Right forelimb (tissue), 1 donor: ENCODE measurements at regions not wholly inside any gene's neighbourhood (a gene's known extent, or its start where the extent isn't known, plus 50 kb on each side); places are given as distances from the start of the nearest gene placed in this dataset.
"Not testable (repeated sequence)": the region's sequence is repeated elsewhere in the genome, so short reads cannot be mapped to it uniquely, and the experiment has no call there.

Experiments used
- DNase-seq: peaks from one replicate; pipeline ENCODE4 v3.0.0-alpha.2; 2018

DNA sequence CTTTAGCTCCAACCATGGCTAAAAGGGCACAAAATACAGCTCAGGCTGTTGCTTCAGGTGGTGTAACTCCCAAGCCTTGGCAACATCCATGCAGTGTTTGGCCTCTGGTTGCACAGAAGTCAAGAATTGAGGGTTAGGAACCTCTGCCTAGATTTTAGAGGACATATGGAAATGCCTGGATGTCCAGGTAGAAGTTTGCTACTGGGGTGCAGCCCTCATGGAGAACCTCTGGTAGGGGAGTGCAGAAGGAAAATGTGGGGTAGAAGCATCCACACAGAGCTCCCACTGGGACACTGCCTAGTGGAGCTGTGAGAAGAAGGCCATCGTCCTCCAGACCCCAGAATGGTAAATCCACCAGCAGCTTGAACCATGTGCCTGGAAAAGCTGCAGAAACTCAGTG lies 1453.8 kb upstream of the EYS start:
- DNase-seq: no peak

DNA sequence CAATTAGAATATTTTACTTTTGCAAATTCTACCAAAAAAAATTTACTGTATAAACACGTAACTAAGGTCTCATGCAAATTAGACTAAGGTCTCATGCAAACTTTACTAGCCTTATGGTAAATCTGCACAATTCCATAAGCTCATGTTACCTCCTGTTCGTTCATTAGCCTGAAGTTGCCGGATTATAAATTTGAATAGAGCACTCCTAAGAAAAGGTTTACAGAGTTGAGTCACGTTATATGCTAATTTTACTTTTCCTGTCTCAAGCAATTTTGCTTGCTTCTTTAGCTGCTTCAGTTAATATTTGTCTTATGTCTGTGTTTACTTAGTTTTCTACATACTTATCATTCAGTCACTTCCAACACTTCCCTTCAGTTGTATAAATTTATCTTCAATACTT lies 1434.0 kb upstream of the EYS start:
- DNase-seq: no peak

DNA sequence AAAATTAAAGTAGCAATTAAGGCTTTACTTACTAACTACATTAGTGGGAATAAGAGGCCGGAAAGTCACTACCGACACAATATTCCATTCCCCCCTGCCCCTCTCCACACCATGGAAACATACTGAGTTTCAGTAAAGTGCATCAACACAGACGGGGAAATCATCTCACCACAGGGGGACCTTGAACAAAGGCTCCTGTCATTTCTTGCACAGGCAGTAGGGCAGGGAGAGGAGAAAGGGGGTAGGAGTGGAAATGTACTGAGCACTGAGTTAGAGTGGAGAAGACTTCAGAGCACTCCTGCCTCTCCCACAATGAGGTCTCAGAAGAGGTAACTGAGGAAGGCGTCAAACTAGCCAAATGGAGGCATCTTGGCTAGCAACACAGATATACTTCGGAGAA lies 1426.9 kb upstream of the EYS start:
- DNase-seq: no peak

DNA sequence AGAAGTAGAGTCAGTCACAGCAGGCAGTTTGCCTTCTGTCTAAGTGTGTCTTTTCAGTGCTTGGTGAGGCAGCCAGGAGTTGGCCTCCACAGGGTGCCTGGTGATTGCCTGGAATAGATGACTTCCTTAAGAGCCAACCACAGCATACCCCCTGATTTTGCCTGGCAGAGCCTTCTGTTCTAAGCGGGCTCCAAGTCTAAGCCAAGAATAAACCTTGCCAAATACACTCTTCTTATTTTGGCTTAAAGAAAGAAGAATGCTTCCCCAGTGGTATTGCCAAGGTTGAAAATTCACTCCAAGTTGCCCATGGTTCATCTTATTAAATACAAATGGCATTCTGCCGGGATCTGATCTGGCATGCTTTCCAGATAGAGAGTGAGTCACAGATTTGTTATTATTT lies 1424.8 kb upstream of the EYS start:
- no peak for DNase-seq

DNA sequence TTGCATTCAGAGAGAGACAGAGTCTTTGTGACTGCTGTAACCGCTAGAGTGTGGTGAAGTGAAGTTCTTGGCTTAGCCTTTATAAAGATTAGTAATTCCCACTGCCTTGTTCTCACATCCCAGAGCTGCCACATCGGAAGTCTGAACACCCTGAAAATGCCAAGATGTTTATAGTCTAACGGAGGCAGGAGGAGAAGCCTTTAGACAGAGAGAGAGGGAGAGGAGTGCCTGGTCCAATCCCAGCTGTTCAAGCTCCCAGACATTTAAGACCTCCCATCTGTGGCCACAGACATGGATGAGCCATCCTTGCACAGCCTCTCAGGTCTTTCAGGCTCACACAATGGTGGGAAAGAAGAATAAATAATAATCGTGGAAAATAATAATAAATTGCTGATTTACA lies 1422.8 kb upstream of the EYS start:
- no peak for DNase-seq

DNA sequence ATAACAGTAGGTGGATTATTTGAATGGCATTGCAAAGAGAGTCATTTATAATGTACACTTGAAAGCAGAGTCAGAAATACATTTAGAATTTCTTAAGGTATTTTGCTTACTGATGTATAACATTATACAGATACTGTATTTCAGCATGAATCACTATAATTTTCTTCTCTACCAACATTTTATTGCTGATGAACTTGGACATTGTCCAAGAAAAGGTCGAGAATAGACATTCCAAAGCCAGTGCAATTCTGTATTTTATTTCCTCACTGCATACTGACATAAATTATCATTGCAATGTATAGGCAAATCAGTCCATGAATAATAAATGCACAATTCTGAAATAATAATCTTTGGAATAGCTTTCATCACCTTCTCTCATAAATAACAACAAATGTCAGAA lies 1420.0 kb upstream of the EYS start:
- no peak for DNase-seq

DNA sequence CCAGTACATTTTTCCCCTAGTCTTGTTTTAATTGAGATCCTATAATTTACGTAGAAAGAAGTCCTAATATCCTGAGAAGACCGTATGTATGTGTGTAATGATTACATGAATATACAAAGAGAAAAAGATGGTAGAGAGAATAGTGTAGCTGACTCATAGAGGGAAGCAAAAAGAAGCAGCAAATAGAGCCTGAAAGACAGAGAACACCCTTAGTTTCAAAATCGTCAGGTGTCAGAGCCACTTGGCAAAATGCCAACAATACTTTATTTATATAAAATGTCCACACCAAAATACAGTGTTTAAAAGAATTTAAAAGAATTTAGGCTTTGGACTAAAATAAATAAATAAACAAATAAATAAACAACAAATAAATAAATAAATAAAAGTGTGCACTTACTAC lies 1414.1 kb upstream of the EYS start:
- no peak for DNase-seq

DNA sequence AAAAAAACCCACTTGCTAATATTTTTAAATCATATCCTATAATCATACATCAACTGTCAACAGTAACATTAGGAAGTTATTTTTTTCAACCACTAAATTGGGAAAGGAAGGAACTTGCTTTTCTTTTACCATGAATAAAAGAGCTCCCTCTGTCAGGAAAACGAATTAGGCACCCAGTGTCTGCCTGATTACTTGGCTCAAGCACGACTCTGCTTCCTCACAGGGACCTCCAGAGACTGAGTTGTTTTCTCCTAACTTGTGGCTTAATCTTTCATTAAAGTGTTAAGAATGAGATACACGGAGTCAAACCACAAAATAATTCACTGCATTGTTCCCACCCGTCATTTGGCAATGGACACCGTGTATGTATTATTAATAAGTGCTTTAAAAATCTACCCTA lies 1405.1 kb upstream of the EYS start:
- DNase-seq: no peak

DNA sequence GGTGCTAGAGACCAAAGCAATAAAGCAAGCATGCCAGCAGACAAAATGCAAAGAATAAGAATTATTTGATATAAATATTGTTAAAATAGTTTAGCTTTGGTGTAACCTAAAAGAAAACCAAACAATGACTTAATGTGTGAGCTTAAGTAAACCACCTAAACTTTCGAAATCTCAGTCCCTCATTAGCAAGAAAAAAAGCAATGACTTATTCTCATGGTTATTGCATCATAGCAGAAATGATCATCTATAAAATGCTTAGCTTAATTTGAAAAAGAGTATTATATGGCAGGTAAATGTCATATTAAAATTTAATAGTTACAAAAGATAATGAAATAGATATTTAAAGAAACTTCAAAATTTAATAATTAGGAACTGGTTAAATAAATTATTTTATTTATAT lies 1395.7 kb upstream of the EYS start:
- DNase-seq: no peak

DNA sequence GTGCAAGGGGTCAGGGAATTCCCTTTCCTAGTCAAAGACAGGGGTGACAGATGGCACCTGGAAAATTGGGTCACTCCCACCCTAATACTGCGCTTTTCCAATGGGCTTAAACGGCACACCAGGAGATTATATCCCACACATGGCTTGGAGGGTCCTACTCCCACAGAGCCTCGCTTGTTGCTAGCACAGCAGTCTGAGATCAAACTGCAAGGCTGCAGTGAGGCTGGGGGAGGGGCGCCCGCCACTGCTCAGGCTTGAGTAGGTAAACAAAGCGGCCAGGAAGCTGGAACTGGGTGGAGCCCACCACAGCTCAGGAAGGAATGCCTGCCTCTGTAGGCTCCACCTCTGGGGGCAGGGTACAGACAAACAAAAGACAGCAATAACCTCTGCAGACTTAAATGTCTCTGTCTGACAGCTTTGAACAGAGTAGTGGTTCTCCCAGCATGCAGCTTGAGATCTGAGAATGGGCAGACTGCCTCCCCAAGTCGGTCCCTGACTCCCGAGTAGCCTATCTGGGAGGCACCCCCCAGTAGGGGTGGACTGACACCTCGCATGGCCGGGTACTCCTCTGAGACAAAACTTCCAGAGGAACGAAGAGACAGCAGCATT lies 1388.7 kb upstream of the EYS start:
- not testable (repeated sequence) for DNase-seq

DNA sequence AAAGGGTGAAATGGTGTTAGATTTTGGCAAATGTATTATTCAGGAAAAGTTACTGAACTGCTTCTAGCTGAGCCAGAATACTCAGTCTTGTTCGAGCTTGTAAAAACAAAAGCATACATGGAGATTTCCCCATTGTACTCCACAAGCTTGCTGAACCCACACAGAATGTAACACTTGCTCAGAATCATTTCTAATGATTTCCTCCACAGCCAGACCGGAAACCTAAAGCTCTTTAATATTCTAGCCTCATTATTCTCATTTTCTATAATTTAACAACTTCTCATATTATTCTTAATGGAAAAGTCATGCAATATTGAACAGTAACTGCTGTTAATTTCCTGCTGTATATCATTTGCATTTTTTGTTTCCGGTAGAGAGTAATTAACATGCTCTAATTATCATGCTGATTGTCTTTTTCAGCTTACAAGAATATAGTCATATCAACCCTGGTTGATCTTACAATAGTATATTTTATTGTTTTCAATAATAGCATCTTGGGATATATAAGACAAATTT lies 1387.5 kb upstream of the EYS start:
- DNase-seq: no peak

DNA sequence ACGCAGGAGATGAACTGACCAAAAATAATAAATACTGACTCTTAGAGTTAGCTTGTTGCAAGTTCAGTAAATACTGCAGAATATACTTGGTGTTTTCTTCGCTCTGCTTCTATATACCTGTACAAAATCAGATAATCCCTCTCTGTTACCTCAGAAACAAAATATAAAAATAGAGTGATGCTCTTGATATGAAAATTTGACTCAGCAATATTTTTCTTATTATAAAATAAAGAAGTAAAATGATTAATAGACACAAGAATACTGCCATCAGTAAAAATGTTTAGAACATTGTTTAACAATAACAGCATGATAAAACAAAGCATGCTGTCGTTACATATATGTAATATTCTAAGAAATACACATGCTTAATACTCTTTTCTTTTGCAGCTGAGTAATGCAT lies 1366.9 kb upstream of the EYS start:
- no peak for DNase-seq

DNA sequence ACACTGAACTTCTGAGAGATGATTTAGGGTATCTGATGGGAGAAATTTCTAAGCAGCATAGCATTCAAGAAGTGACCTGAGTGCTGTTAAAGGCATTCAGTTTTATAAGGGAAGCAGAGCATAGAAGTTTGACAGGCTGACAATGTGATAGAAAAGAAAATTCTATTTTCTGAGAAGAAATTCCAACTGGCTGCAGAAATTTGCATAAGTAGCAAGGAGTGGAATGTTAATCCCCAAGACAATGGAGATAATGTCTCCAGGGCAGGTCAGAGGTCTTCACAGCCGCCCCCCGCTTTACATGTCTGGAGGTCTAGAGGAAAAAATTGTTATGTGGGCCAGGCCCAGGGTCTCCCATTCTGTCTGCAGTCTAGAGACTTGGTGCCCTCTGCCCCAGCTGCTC lies 1361.8 kb upstream of the EYS start:
- DNase-seq: no peak

DNA sequence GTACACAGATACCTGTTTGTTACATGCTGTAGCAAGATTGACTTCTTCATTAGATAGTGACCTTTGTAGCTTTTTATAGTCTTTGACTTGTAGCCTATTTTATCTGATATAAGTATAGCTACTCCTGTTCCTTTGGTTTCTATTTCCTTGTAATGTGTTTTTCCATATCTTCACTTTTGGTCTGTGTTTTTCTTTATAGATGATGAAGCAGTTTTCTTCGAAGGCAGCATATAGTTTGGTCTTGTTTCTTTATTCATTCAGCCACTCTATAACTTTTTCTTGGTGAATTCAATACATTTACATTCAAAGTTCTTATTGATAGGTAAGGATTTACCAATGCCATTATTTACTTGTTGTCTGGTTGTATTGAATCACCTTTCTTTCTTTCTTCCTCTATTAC lies 1357.3 kb upstream of the EYS start:
- DNase-seq: no peak

DNA sequence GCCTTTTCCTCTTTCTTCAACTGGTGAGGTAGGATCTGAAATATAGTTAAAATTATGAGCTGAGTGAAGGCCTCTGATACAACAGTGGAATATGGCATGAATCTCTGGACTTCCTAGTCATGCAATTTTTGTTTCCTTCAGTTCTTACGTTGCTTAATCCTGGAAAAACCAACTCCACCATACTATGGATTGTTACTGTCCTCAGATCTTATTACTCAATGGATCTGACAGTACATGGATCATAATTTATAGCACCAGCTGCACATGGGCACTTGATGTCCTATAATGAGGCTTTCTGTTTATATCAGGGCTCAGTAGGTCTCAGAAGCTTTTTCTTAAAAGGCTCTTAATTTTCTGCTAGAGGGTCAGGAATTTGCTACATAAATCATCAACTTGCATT lies 1341.0 kb upstream of the EYS start:
- DNase-seq: no peak

DNA sequence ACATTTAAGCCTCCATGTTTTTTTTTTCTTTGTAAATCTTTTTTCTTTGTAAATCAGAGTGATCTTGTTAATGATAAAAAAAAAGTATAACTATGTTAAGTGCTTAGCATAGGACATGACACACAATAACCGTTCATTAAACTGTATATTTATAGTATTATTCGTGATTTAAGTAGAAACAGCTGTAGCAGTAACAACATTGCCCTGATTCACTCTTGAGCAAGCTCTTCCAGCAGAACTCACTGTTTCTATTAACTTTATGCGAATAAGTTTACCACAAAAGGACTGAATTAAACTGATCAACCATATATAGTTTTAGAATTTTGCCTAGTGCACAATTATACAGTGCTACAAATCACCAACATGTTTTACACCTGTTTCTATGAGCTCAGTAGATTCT lies 1338.0 kb upstream of the EYS start:
- DNase-seq: no peak

DNA sequence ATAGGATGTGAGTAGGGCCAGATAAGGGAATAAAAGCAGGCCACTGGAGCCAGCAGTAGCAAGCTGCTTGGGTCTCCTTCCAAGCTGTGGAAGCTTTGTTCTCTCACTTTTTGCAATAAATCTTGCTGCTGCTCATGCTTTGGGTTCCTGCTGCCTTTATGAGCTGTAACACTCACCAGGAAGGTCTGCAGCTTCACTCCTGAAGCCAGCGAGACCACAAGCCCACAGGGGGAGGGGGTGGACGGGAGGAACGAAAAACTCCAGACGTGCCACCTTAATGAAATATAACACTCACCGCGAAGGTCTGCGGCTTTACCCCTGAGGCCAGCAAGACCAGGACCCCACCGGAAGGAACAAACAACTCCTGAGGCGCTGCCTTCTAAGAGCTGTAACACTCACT lies 1324.4 kb upstream of the EYS start:
- DNase-seq: no peak

DNA sequence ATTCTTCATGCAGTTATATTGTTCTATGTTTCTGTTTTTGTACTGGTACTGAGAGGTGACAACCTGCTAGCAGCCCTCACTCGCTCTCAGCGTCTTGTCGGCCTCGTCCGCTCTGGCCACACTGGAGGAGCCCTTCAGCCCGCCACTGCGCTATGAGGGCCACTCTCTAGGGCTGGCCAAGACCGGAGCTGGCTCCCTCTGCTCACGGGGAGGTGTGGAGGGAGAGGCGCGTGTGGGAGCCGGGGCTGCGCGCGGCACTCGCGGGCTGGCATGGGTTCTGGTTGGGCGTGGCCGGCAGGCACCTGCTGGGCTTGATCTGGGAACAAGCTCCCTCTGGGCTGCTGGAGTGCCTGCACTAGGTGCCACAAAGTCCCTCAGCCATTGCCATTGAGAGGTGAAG lies 1323.8 kb upstream of the EYS start:
- no peak for DNase-seq

DNA sequence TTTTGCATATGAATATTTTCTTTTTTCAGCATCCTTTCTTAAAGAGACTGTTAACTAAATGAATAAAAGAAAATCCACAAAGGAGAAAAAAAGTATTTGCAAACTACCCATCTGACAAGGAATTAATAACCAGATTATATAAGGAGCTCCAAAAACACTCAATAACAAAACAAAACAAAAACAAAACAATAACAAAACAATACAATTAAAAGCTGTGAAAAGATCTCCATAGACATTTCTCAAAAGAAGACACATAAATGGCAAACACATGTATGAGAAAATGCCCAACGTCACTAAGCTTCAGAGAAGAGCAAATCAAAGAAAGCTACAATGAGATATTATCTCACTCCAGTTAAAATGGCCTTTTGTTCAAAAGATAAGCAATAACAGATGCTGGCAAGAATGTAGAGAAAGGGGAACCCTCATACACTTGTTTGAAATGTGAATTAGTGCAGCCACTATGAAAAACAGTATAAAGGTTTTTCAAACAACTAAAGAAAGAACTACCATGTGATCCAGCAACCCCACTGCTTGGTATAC lies 1310.0 kb upstream of the EYS start:
- DNase-seq: no peak

DNA sequence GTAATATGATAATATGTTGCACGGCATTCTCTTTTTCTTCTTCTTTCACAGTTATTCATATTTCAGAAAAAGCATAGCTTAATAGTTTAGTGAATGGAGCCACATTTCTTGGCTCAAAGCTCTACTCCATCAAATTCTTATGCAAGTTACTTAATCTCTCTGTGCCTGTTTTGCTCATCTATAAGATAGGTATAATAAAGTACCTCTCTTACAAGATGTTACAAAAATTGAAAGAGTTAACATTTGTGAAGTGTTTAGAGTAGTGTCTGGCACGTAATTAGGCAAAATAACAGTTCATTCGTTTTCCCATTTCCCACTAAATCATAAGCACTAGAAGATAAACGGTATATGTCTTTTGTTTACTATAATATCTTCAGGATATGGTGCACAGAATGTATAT lies 1304.4 kb upstream of the EYS start:
- DNase-seq: no peak

DNA sequence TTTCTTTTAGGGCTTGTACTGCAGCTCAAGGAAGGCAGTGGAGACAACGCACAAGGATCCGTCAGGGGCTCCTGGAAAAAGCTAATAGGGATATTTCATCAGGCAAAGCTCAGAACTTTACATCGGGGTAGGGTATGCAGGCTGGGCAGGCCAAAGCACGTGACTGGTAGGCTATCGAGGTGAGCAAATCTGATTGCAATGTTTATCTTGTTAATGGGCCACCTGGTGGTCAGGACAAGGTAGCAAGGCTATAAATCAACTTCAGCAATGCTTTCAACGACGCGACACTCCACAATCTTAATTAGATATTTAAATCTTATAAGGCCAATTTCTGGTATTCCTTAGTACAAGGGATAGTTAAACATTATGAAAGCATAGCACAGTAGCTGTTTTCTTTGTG lies 1302.8 kb upstream of the EYS start:
- no peak for DNase-seq

DNA sequence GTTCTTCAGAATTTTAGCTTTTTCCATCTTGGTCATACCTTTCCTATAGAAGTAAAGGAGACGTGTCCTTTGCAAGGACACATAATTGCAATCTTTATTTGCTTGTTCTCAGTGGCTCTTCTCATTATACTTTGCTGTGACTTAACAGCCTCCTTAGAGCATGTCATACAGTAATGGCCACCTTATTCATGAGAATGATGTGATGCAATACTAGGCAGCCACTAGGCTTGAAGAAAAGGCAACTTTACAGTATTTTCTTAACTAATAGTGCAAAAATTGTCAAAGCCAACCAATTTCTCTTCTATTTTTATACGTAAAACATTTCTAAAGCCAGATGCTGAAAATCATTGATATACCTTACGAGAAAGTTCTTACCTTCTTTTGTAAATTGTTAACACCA lies 1296.8 kb upstream of the EYS start:
- DNase-seq: no peak

DNA sequence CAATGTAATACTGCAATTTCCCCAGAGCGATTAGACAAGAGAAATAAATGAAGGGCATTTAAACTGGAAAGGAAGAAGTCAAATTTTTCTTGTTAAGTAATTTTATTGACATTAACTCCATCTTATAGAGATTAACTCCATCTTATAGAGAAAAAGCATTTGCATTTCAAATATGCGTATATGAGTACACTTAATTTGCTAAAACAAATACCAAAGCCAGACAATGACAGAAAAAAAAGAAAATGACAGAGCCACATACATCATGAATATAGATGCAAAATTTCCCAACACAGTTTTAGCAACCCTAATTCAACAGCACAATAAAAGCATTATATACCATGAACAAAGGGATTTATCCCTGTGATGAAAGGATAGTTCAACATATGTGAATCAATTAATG lies 1293.1 kb upstream of the EYS start:
- no peak for DNase-seq

DNA sequence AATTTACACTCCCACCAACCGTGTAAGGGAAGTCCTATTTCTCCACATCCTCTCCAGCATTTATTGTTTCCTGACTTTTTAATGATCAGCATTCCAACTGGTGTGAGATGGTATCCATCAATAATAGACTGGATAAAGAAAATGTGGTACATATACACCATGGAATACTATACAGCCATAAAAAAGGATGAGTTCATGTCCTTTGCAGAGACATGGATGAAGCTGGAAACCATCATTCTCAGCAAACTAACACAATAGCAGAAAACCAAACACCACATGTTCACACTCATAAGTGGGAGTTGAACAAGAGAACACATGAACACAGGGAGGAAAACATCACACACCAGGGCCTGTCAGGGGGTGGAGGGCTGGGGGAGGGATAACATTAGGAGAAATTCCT lies 1290.6 kb upstream of the EYS start:
- not testable (repeated sequence) for DNase-seq

DNA sequence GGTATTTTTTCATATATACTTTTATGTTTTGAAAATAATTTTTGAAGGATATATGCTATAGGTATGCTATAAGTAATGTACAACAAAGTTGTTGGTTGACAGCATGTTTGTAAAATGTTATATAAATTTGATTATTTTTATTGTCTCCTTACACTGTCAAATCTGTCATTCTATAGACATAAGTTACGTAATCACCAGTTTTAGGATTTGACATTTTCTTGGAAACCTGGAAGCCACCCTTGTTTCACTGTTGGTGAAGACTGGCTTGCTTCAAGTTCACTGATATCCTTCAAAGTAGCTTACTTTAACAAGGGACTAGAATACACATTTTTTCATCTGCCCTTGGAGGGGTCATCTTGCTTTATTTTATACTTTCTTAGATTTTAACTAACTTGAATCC lies 1288.6 kb upstream of the EYS start:
- no peak for DNase-seq
